ENCODE measurements at regions not wholly inside any gene's neighbourhood (a gene's known extent, or its start where the extent isn't known, plus 50 kb on each side); places are given as distances from the start of the nearest gene placed in this dataset.

DNA sequence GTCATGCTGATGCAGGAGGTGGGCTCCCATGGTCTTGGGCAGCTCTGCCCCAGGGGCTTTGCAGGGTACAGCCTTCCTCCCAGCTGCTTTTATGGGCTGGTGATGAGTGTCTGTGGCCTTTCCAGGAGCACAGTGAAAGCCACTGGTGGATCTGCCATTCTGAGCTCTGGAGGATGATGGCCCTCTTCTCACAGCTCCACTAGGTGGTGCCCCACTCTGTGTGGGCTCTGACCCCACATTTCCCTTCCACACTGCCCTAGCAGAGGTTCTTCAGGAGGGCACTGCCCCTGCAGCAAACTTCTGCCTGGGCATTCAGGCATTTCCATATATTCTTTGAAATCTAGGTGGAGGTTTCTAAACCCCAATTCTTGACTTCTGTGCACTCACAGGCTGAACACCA lies 1188.6 kb downstream of the MRPL39 start:
- H3K36me3 Mint-ChIP-seq = no peaks in the 10 kb centered on the region
- H3K9me3 Mint-ChIP-seq = peaks cover 0 to 9% (median 5%) of the 10 kb centered on the region in 3 donors
- H3K27me3 Mint-ChIP-seq = peaks cover 2% of the 10 kb centered on the region
- H3K27ac Mint-ChIP-seq = no peak overlapping the region
- H3K4me1 Mint-ChIP-seq = peaks cover 2 to 6% (median 4%) of the 10 kb centered on the region in 3 donors
- H3K4me3 Mint-ChIP-seq = no peak overlapping the region

DNA sequence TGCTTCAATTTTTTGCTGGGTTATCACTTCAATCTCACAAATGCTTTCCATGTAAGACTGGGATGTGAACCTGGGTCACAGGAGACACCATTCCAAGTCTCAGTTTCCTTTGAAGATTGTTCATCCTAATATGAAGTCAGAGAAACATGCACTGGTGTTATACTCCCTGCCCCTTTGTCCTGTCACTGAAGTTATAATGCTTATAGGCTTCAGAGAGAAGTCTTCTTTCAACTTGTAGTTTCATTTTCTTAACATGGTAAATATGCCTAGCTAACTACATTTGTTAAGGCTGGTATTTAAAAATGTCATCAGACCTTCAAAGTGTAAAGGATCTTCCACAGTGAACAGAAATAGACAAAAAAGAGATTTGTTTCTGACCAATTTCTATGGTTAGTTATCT lies 1195.9 kb downstream of the MRPL39 start:
- Mint-ChIP-seq H3K9me3 (no peaks in the 10 kb centered on the region), H3K4me1 (peaks cover 0 to 1% (median 0%) of the 10 kb centered on the region in 3 donors), H3K36me3 (no peaks in the 10 kb centered on the region), H3K27me3 (no peaks in the 10 kb centered on the region), H3K27ac (no peak overlapping the region), H3K4me3 (no peak overlapping the region)

DNA sequence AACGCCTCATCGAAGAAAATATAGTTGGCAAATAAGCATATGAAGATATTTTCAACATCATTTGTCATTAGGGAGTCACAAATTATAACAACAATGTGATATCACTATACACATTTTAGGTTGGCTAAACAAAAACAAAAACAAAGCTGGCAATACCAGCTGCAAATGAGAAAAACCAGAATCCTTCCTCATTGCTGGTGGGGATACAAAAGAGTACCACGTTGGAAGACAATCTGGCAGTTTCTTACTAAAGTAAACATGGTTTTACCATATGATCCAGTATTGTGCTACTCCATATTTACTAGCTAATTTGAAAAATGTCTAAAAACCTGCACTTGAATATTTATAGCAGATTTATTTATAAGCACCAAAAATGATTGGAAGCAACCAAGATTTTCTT lies 1204.1 kb downstream of the MRPL39 start:
- no peak overlapping the region for H3K4me3 Mint-ChIP-seq
- no peak overlapping the region for H3K27ac Mint-ChIP-seq
- H3K9me3 Mint-ChIP-seq = no peaks in the 10 kb centered on the region

DNA sequence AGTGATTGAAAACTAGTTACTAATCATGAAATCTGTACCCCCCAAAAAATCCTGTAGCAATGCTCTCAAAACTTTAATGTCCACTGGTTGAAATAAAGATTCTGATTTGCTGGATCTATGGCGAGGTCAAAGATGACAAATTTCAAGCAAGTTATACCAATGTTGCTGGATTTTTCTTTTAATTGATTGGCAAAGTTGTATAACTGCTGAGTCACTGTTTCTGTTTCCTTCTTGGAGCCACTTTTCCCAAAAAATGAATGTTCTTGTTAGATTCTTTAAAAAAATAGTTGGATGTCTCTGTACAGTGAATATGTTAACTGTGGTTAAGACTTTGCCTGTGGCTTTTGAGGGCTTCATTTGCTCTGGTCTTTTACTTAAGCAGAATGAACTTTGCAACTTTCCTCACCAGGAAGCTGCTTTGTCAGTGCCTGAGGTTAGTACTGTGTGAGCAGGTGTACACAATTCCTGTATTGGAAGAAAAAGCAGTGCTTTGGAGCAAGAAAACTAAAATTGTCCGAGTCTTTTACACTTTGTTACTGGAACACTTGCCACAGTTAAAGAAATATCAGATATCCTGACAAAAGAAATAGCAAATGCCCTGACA lies 1211.9 kb downstream of the MRPL39 start:
- Mint-ChIP-seq H3K9me3 (no peaks in the 10 kb centered on the region), H3K27ac (no peak overlapping the region), H3K36me3 (peaks cover 2% of the 10 kb centered on the region), H3K4me3 (no peak overlapping the region), H3K4me1 (no peaks in the 10 kb centered on the region), H3K27me3 (peaks cover 1% of the 10 kb centered on the region)

More for the DNA sequence above, 1204.1 kb downstream of the MRPL39 start:
- H3K4me1 Mint-ChIP-seq = no peaks in the 10 kb centered on the region
- H3K27me3 Mint-ChIP-seq = no peaks in the 10 kb centered on the region
- no peaks in the 10 kb centered on the region for H3K36me3 Mint-ChIP-seq

DNA sequence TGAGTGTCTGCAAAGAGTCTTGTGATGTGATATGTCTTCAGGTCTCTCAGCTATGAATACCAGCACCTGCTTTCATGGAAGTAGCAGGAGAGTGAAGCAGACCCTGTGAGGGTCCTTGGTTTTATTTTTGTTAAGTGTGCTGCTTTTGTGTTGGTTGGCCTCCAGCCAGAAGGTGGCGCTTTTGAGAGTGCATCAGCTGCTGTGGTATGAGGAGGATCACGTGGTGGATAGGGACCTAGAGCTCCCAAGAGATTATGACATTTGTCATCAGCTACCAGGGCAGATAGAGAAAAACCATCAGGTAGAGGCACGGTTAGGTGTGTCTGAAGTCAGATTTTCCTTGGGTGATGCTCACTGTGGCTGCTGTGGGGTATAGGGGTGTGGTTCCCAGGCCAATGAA lies 1232.1 kb downstream of the MRPL39 start:
- no peak overlapping the region for H3K27ac Mint-ChIP-seq
- H3K4me1 Mint-ChIP-seq = no peaks in the 10 kb centered on the region
- H3K4me3 Mint-ChIP-seq = no peak overlapping the region
- no peaks in the 10 kb centered on the region for H3K9me3 Mint-ChIP-seq
- H3K27me3 Mint-ChIP-seq = peaks cover 2% of the 10 kb centered on the region
- no peaks in the 10 kb centered on the region for H3K36me3 Mint-ChIP-seq

DNA sequence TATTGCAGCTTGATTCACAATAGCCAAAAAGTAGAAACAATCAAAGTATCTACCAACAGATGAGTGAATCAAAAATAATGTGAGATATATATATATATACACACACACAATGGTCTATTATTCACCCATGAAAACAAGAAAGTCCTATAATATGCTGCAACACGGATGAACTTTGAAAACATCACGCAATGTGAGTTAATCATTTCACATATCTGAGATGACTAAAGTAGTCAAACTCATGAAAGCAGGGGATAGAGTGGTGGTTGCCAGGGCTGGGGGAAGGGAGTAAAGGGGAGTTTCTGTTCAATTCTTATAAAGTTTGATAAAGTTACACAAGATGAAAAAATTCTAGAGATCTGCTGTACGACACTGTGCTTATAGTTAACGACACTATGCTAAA lies 1234.8 kb downstream of the MRPL39 start:
- peaks cover 2% of the 10 kb centered on the region for H3K27me3 Mint-ChIP-seq
- no peak overlapping the region for H3K4me3 Mint-ChIP-seq
- no peaks in the 10 kb centered on the region for H3K4me1 Mint-ChIP-seq
- H3K27ac Mint-ChIP-seq = no peak overlapping the region
- H3K36me3 Mint-ChIP-seq = no peaks in the 10 kb centered on the region
- no peaks in the 10 kb centered on the region for H3K9me3 Mint-ChIP-seq

DNA sequence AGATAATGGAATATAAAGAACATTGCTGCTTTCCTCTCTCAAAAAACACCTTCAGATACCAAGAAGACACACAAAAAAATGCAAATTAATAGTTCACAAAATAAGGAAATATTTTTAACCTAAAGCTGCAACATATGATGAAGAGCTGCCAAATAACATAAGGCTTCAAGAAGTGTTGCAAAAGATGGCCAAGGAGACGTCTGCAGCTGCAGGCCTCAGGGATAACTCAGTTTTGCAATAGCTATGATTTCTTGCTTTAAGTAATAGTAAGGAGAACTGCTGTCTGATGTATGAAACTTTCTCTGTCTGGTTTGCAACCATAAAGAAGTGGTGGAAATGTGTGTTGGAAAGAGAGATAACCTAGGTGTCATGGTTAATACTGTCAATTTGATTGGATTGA lies 1237.5 kb downstream of the MRPL39 start:
- no peak overlapping the region for H3K27ac Mint-ChIP-seq
- no peak overlapping the region for H3K4me3 Mint-ChIP-seq
- H3K9me3 Mint-ChIP-seq = no peaks in the 10 kb centered on the region
- H3K4me1 Mint-ChIP-seq = no peaks in the 10 kb centered on the region
- H3K27me3 Mint-ChIP-seq = no peaks in the 10 kb centered on the region
- no peaks in the 10 kb centered on the region for H3K36me3 Mint-ChIP-seq

DNA sequence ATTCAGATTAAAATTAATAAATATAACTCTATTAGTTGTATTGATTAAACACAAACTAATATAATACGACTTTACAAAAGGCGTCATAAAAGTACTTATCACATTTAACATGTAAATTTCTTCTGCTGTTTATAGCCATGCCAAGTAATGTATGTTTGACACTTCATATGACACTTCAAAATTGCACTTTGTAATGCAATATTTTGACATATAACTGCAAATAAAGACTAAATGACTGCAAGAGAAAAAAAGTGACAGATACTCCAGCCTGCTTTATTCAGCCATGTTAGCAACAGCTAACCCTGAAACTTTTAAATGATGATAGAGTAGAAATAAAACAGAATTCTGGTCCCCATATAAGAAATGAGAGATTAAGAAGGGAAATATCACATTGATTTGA lies 1238.0 kb downstream of the MRPL39 start:
- no peaks in the 10 kb centered on the region for H3K36me3 Mint-ChIP-seq
- H3K9me3 Mint-ChIP-seq = no peaks in the 10 kb centered on the region
- no peaks in the 10 kb centered on the region for H3K27me3 Mint-ChIP-seq
- no peak overlapping the region for H3K4me3 Mint-ChIP-seq
- no peak overlapping the region for H3K27ac Mint-ChIP-seq
- H3K4me1 Mint-ChIP-seq = no peaks in the 10 kb centered on the region

GRCh38 chr21:24367936-24368335 lies 1239.3 kb downstream of the MRPL39 start:
- Mint-ChIP-seq H3K4me1 (no peaks in the 10 kb centered on the region), H3K27me3 (no peaks in the 10 kb centered on the region), H3K4me3 (no peak overlapping the region), H3K27ac (no peak overlapping the region), H3K36me3 (no peaks in the 10 kb centered on the region), H3K9me3 (no peaks in the 10 kb centered on the region)

DNA sequence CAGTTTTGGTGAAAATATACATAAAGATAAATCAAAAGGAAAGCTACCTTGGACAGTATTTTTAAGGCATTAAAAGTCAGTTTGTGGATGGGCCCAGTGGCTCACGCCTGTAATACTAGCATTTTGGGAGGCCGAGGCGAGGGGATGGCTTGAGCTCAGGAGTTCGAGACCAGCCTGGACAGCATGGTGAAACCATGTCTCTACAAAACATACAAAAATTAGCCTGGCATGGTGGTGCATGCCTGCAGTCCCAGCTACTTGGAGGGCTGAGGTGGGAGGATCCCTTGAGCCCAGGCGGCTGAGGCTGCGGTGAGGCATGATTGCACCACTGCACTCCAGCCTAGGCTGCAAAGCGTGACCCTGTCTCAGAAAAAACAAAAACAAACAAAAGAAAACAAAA lies 1253.8 kb downstream of the MRPL39 start:
- H3K4me1 Mint-ChIP-seq = no peaks in the 10 kb centered on the region
- H3K9me3 Mint-ChIP-seq = peaks cover 0 to 2% (median 0%) of the 10 kb centered on the region in 3 donors
- H3K4me3 Mint-ChIP-seq = no peak overlapping the region
- no peaks in the 10 kb centered on the region for H3K27me3 Mint-ChIP-seq
- H3K36me3 Mint-ChIP-seq = no peaks in the 10 kb centered on the region
- H3K27ac Mint-ChIP-seq = no peak overlapping the region

DNA sequence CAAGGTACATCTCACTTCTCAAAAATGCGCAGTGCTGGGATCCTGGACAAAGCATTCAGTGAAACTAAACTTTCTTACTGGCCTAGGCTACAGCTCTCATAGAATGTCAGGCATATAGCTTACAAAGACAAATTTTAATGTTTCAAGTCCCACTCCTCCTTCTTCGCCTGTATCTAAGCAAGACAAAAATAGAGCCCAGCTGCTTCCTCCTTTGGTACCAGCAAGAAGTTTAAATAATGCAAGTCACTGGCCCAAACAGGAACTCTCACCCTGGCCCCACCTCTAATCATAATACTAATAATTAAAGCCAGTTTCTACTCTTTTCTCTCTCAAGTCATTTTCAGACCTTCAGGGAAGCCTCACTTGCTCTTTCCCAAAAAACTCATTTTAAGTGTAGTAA lies 1267.9 kb downstream of the MRPL39 start:
- H3K27ac Mint-ChIP-seq = no peak overlapping the region
- H3K9me3 Mint-ChIP-seq = peaks cover 0 to 2% (median 0%) of the 10 kb centered on the region in 3 donors
- H3K27me3 Mint-ChIP-seq = no peaks in the 10 kb centered on the region
- H3K4me1 Mint-ChIP-seq = peaks cover 0 to 6% (median 5%) of the 10 kb centered on the region in 3 donors
- H3K4me3 Mint-ChIP-seq = no peak overlapping the region
- H3K36me3 Mint-ChIP-seq = no peaks in the 10 kb centered on the region

DNA sequence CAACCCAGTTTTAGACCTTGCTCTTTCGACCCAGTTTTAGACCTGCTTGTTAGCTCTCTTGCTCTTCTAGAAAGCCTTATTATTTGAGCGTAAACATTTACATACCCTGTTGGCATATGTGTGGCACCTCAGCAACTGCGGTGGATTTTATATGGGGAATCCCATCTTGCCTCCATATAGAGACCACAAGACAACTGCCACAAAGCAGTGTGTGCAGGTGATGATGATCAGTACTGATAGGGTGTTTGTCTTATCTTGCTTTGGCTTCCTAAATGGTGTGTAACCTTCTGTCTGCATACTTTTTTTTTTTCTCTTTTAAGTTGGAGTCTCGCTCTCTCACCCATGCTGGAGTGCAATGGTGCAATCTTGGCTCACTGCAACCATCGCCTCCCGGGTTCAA lies 1270.8 kb downstream of the MRPL39 start:
- Mint-ChIP-seq H3K27ac (no peak overlapping the region), H3K36me3 (no peaks in the 10 kb centered on the region), H3K4me3 (no peak overlapping the region), H3K4me1 (peaks cover 3 to 6% (median 5%) of the 10 kb centered on the region in 3 donors), H3K27me3 (no peaks in the 10 kb centered on the region), H3K9me3 (peaks cover 0 to 4% (median 0%) of the 10 kb centered on the region in 3 donors)

- Mint-ChIP-seq H3K36me3 (no peaks in the 10 kb centered on the region), H3K4me1 (no peaks in the 10 kb centered on the region), H3K27ac (no peak overlapping the region), H3K4me3 (no peak overlapping the region), H3K9me3 (no peaks in the 10 kb centered on the region), H3K27me3 (no peaks in the 10 kb centered on the region)
These were observed 1283.7 kb downstream of the MRPL39 start for GRCh38 chr21:24323536-24323935.

GRCh38 chr21:24316277-24316922 lies 1290.9 kb downstream of the MRPL39 start:
- H3K36me3 Mint-ChIP-seq = no peaks in the 10 kb centered on the region
- no peaks in the 10 kb centered on the region for H3K9me3 Mint-ChIP-seq
- no peaks in the 10 kb centered on the region for H3K27me3 Mint-ChIP-seq
- H3K4me1 Mint-ChIP-seq = no peaks in the 10 kb centered on the region
- H3K4me3 Mint-ChIP-seq = no peak overlapping the region
- H3K27ac Mint-ChIP-seq = no peak overlapping the region

DNA sequence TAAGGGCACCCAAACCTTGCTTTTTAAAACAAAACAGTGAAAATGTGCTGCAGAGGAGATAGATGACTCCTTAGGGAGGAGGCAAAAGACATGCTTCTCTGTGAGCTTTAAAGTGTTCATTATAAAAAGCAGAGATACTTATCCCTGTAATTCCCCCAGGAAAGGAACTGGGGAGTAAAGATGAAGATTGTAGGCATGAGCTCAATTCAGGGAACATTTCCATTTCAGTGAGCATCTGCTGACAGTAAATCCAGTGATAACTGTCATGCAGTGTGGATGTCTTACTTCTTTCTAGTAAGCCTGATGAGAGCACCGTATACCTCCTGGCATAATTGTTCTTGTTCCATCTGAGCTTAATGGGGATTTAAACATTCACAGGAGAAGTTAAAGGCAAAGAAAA lies 1296.5 kb downstream of the MRPL39 start:
- Mint-ChIP-seq H3K4me1 (no peaks in the 10 kb centered on the region), H3K36me3 (no peaks in the 10 kb centered on the region), H3K27ac (no peak overlapping the region), H3K27me3 (no peaks in the 10 kb centered on the region), H3K9me3 (peaks cover 0 to 2% (median 0%) of the 10 kb centered on the region in 3 donors), H3K4me3 (no peak overlapping the region)

- no peaks in the 10 kb centered on the region for H3K27me3 Mint-ChIP-seq
- peaks cover 0 to 2% (median 0%) of the 10 kb centered on the region in 3 donors for H3K9me3 Mint-ChIP-seq
- H3K4me1 Mint-ChIP-seq = no peaks in the 10 kb centered on the region
- no peak overlapping the region for H3K4me3 Mint-ChIP-seq
- no peak overlapping the region for H3K27ac Mint-ChIP-seq
- no peaks in the 10 kb centered on the region for H3K36me3 Mint-ChIP-seq
These were observed 1299.1 kb downstream of the MRPL39 start for GRCh38 chr21:24308183-24308582.

Data from IgD-negative memory B cell (primary cell).